DMS114 treated with DMSO at 0.1 percent for 48 hours (cell line): ENCODE measurements at regions not wholly inside any gene's neighbourhood (a gene's known extent, or its start where the extent isn't known, plus 50 kb on each side); places are given as distances from the start of the nearest gene placed in this dataset.

Experiments used
- DNase-seq: peaks from one replicate; lab custom pipeline; 2025; ENCODE audit not compliant: unreplicated experiment; lab: John Stamatoyannopoulos, UW

DNA sequence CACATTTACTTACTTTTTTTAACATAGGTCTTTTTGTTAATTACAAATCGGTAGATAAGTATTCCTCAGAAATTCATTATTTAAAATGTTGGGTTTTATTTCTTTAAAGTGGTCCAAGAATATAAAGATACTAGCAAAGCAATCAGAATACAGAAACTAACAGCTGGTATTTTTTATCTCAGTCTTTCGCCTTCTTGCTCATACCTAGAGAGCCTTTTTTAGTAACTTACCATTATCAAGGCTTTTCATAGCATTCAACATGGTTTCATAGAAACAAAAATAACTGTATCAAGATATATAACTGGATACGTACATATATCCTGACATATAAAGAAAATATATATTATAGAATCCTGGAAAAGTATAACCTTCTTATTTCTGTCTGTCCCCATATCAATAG, 227.8 kb upstream of the MIR17HG start:
- DNase-seq: no peak

DNA sequence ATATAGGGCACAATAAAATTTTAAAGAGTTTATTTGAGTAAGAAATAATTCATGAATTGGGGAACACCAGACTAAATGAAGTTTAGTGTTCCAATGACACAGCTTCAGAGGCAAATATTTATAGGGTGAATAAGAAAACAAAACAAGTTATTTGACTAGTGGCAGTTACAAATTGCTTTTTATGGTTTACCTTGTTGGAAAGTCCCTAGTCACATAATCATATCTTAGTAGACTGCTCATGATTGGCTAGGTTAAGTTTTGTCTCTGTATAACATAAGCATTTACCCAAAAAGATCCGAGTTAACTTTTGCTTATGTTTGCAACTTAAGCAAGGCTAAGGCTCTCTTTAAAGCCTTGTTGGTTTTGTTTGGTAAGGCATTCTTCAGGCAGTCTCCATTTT, 224.7 kb upstream of the MIR17HG start:
- DNase-seq: no peak

DNA sequence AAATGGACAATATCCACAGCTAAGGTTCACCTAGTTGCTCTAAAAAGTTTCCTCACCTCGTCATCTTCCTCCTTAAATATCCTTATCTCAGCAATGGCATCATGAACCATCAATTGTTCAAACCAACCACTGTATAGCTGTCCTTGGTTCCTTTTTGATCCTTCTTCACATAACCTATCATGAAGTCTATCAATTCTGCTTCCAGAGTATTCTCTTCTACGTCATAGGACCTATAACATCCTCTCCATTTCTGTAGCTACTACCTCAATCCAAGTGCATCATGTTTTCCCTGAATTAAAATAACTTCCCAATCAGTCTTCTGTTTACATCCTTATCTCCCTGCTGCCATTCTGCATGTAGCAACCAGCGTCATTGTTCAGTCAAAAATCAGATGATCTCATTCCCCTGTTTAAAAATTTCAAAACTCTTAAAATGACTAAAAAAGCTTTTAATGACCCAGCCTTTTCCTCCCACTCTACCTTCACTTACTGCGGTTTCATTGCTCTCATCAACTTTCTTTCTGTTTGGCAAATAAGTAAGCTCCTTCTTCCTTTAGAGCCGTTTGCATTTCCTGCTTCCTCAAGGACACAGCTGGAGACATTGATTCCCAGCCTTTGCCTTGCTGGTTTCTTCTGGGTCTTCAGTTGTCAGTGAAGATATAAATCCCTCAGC, 223.9 kb upstream of the MIR17HG start:
- no peak for DNase-seq

DNA sequence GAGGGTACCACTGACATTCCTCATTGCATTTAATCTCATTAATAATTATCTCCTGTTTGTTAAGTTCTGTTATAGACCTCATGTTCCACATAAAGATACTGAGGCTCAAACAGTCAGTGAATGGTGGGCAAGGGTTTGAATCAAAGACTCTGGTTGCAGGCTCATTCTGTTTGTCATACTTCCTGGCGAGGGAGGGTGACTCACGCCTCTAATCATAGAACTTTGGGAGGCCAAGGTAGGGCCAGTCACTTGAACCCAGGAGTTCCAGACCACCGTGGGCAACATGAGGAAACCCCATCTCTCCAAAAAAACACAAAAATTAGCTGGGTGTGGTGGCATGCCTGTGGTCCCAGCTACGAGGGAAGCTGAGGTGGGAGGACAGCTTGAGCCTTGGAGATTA, 220.7 kb upstream of the MIR17HG start:
- no peak for DNase-seq

DNA sequence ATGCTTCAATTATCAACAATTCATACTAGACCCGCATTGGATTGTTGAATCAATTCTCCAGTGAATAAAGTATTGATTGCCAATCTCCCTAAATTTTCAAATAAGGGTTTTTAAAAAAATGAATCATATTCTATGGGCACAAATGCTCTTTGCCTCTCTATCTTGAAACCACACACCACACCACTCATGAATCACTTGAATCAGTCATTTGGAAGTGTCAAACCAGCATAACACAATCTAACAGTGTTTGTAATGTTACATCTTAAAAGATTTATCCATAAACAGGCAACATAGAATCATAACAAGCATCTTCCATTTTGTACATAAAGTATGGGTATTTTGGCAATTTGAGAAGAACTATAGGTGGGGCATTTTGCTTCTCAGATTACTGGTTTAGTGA, 219.5 kb upstream of the MIR17HG start:
- DNase-seq: no peak

DNA sequence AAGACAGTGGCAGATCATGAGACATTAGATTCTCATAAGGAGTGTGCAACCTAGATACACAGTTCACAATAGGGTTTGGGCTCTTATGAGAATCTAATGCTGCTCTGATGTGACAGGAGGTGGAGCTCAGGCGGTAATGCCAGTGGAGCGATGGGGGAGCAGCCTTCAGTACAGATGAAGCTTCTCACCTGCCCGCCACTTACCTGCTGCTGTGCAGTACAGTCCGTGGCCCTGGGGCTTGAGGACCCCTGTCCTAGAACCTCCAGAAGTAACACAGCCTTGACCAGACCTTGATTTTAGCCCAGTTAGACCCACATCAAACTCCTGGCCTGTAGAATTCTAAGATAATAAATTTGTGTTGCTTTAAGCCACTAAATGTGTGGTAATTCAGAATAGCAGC, 215.1 kb upstream of the MIR17HG start:
- no peak for DNase-seq

DNA sequence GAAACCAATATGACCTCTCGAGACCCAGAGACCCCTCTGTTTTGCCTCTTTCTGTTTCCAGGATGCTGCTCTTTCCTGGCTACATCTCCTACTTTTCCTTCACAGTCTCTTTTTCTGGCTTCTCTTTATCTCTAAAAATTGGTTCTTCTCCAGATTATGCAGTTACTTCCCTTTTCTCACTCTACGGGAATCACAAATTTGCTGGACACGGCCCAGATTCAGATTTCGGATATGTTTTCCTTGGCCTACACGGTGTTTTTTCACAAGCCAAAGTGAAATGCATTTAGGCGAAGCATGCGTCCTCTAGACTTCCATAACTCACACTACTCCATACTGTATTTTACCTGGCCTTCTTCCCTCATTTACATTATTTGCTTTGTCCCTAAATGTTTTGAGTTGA, 214.7 kb upstream of the MIR17HG start:
- no peak for DNase-seq

DNA sequence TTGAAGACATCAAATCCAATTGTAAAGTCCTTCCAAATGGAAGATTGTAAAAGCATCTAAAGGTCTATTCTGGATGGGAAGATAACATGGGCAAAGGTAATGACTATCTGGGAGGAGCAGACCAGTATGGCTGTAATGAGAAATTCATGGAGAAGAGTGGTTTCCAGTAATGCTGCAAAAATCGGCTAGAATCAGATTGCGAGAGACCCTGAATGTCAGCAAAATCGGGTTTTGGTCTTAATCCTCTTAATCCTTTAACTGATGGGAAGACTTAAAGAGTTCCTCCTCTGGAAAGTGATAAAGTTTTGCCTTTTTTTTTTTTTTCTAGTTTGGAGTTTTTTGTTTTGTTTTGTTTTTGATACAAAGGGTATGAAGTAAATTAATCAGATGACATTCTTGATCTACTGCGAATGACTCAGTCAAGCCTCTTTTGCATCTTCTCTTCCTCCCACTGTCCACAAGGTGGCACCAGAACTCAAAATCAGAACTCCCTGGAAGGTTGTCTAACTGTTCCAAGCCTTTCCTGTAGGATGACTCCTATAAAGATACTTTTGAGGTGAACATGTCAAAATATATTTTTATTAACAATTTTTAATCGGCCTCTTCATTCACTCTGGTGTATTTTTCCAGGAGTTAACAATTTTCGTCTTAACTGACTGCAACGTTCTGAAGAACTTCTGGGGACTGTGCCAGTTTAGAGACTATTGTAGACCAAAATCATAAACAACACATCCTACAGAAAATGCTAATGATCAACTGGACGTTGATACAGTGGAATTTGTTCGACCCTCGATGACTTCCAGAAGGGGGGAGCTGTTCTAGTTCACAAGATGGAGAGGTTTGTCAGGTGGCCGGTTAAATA, 213.3 kb upstream of the MIR17HG start:
- peak; percentile 28 for DNase-seq

DNA sequence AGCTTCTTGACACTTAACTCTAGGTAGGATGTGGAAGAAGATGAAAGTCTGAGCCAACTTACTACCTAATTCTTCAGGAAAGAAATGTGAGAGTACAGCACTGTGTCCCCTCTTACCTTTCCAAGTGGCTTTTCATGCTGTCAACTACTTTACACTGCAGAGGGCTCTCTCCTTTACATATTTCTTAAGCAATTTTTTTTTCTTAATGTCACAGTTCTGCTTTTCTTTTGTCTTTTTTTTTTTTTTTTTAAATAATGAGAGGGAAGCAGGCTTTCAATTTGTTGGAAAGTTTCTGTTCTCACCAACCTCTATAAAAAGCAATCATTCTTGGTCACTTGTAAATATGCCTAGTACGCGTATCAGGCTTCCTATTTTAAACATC, 212.7 kb upstream of the MIR17HG start:
- DNase-seq: no peak

DNA sequence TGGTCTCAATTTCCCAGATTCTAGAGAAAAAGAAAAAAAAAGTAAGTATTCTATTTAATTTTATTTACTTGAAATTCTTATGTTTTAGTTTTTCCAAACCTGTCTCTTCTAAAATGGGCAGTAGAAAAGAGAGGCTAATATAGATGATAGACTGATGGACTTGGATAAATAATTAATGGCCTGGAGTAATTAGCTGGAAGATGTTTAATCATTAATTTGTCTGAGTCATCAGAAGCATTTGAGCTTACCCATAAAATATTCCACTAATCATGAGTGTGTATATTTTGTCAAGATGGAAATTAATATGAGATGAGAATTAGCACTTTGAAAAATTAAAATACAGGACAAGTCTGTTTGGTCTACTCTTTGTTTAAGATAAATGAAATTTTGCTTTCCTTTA, 212.1 kb upstream of the MIR17HG start:
- no peak for DNase-seq

DNA sequence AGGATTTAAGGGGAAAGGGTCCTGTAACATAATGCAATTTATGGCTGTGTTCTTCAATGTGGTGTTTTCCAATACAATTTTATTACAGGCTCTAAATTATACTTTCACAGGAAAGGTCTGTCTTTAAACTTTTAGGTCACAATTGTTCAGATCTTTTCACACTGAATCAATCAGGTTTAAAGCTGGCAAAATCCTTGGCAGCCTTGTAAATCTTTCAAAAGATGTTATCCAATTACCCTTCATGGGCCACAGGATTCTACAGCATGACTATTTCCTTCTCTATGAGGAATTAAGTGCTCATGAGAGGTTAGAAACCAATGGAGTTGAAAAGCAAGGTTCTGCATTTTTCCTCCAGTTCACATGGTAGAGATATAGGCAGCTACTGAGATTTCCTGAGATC, 211.5 kb upstream of the MIR17HG start:
- no peak for DNase-seq

DNA sequence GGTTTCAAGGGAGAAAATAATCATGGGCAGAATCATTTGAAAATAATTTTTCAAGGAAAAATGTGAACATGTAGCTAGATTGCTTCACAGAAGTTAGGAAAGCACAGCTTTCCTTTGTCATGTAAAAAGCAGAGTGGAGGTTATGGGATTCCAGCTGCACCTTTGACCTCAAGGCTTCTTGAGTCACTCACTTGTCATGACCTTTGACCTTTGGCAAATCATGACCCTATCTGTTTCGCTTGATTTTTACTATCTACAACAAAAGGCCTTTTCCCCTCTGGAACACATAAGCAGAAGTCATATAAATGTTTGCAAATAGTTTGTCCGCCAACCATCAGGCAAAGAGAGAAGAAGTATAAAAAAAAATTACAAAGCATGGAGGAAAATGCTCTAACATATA, 210.7 kb upstream of the MIR17HG start:
- DNase-seq: no peak

DNA sequence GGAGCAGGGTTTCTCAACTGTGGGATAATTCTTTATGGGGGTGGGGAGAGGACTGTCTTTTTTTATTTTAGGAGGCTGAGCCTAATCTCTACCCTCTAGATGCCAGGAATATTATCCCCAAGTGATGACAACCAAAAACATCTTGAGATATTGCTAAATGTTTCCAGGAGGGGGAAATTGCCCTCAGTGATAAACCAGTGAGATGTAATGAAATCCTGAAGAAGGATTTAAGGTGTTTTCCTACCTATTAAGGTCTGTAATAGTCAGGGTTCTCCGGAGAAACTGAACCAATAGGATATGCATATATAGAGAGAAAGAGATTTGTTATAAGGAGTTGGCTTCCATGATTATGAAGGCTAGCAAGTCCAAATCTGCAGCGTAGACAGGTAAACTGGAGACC, 208.3 kb upstream of the MIR17HG start:
- DNase-seq: no peak

DNA sequence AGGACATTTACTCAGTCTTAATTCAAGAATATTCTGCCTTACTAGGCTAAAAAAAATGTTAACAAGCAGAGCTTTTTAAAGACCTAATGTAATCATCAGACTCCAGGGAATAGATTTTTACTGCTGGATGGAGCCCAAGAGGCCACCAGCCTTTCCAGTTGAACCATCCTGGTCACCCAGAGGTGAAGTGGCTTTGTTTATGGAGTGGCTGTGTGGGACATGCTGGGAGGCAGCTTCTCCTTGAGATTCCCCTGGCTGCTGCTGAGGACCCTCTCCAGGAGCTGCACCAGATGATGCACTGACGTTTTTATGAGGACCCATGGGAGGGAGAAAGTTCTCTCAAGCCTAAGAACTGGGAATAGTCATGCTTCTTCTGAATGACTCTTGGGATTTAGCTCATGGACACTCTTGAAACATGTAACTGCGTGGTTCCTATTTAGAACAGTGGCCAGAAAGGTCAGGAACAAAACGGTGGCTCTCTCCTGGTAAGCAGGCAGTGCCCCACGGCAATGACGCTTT, 205.9 kb upstream of the MIR17HG start:
- no peak for DNase-seq

DNA sequence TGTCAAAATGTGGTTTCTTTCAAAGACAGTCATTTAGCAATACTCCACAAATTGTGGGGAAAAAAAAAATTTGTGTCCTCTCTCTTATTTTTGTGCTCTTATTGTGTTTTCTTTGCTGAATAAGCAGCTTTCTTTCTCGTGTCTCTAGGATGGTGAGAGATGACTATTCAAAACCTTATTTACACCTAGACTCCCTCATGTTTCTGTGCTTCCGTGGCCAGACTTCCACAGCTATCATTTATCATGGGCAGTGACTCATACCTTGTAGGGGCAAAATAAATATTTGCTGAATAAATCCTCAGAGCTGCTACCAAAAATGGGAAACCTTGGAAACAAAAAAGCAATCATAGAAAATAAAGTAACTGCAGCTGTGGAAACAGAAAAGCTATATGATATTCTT, 204.9 kb upstream of the MIR17HG start:
- DNase-seq: no peak

DNA sequence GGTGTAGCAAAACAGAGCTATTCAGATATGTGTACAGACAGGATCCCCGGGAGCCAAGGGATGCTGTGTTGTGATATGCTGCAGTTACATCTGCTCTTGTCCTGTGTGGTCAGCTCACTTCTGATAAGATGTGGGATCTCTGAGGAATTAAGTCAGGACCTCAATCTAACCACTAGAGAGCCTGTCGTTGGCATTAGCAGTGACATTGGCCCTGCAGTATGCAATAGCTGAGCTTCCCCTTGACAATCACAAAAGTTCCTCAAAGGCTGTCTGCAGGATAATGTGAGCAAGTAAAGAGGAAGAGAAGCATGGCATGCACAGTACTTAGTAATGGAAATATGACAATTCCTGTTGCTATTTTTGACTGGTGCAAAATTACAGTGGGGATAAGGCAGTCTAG, 203.4 kb upstream of the MIR17HG start:
- no peak for DNase-seq

DNA sequence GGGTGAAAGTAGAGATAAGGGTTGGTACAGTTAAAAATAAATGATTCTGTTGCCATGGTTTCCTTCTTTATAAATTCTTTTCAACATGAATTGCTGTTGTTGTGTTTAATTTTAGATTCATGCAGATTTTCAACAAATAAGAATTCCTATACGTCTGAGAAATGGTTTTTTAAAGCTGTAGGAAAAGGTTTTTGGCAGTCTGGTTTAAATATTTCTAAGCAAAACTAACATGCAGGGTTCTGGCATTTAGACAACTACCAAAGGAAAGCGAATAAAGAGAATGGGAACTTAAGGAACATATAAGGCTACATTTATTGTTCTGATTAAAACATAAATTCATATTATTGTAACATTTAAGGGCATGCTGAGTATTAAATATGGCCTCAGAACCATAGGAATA, 203.0 kb upstream of the MIR17HG start:
- DNase-seq: no peak

DNA sequence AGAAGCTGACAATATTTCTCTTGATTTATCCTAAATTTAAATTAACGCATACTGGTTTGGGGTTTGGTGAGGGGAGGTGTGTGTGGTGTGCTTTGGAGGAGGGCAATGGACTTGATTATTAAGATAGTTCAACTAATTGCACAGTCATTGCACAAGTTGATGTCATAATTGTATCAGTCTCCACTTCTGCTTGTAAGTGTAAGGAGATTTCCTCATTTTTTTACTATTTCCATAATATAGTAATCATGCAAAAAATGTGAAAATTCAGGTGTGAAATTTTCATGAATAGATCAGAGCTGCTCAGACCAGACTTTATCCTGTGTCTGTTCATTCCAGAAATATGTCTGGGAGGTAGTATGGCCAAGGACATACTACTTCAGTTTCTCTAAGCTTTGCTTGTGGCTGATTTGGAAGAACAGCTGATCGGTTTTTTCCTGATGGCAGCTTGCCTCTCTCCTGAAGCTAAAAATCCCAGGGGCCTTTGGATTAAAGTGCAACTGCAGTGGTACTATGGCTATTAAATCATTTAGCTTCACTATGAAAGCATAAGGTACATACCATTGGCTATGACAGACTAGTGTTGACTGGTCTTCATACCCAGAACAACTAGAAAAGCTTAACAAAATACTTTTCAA, 201.8 kb upstream of the MIR17HG start:
- DNase-seq: no peak

DNA sequence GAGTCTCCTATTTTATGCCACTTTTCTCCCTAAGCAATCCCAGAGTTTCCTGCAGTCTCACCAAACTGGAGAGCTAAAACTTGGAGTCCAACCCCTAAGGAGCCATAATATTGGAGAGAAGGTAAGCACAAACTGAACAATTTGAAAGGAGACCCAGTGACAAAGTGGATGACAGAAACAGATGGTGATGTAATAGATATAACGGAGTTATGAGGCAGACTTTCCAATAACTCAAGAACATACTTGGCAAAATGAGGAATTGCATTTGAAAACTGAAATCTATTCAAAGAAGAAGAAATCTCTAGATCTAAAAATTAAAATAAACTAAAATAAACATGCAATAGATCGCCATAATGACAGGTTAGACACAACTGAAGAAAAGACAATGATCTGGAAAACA, 200.9 kb upstream of the MIR17HG start:
- DNase-seq: no peak

DNA sequence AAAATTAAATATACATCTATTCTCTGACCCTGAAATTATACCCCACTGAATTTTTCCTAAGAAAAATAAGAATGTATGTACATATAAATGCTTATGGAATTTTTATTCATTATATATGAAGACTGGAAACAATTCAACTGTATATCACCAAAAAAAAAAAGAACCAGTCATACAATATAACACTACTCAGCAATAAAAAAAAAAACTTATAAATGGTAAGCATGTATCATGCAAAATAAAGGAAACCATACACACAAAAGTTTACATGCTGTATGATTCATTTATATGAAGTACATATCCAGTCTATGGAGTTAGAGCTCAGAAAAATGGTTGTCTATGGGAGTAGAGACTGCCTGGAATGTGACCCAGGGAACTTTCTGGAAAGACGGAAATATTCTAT, 199.4 kb upstream of the MIR17HG start:
- DNase-seq: no peak

DNA sequence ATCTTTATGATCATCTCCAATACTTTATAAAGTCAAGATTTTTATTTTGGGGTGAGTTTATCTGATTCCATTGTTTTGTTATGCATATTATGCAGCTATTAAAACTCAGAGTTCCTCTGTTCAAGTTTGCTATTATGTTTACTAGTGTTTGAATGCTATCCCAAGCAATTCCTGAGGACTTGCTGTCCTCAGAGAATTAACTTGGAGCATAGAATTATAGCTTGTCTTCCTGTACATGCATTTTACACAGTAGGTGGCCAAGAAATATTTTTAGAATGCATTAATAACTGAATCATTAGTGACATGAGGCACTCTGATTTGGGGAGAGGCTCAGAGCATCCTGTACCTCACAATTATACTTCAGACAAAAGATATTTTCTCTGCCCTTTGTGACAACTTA, 195.6 kb upstream of the MIR17HG start:
- DNase-seq: no peak

DNA sequence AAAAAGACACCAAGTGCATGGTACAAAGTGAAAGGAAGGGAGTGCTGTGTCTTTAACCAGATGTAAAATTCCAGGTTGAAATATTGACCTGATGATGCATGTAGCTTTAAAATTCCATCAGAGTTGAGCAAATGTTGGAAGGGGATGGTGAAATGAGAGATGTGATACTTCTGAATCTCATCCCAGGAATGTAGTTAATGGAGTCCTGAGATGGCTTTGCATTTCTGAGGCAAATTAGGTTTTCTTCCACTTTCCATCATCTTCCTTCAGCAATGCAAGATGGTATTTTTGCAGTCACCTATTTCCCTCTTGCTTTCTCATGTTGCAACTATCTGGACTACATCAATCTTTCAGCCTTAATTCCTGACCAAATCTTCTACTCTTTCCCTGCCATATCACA, 194.1 kb upstream of the MIR17HG start:
- no peak for DNase-seq
